ENCODE measurements at regions not wholly inside any gene's neighbourhood (a gene's known extent, or its start where the extent isn't known, plus 50 kb on each side); places are given as distances from the start of the nearest gene placed in this dataset.

DNA sequence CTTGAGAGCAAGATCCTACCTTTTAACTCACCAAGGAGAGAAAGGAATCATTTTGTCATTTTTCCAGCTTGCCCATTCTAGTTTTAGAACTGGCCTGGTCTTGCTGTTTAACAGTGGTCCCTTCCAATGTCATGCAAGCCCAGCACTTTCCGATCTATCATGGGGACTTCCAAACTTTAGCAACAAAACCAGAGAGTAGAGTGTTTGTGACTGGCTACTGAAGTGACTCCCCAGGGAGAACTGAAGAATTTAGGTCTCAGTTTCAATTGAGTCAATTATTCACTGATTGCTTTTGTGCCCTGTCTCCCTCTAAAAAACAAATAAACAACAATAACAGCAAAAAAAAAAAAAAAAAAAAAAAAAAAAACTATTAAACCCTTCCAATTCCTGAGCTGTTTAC, 108.3 kb downstream of the LHFPL1 start:
- TF ChIP-seq BHLHE40 (IDR thresholded peaks at IDR 0.05; ENCODE audit: low read depth, low read length) (no peak), MAFK (IDR thresholded peaks at IDR 0.05; ENCODE audit: low read depth, low read length) (no peak), MAZ (IDR thresholded peaks at IDR 0.05; ENCODE audit: borderline replicate concordance, low read depth, low read length) (no peak), FOS (IDR thresholded peaks at IDR 0.05; ENCODE audit: low read depth, low read length) (no peak), RFX5 (IDR thresholded peaks at IDR 0.05; ENCODE audit: low read depth, low read length) (no peak), POLR2A (IDR thresholded peaks at IDR 0.05; ENCODE audit: low read depth, low read length) (no peak), SMC3 (IDR thresholded peaks at IDR 0.05; ENCODE audit: low read depth, low read length) (no peak), RCOR1 (IDR thresholded peaks at IDR 0.05; ENCODE audit: insufficient replicate concordance, low read length) (no peak), CEBPB (IDR thresholded peaks at IDR 0.05; ENCODE audit: low read depth, low read length) (no peak), MXI1 (IDR thresholded peaks at IDR 0.05; ENCODE audit: borderline replicate concordance, low read depth, low read length) (no peak), NFE2L2 (IDR thresholded peaks at IDR 0.05; ENCODE audit: low read depth, low read length) (no peak), CHD1 (IDR thresholded peaks at IDR 0.05; ENCODE audit: low read depth, low read length) (no peak), RAD21 (IDR thresholded peaks at IDR 0.05; ENCODE audit: low read length) (no peak)
- TF ChIP-seq, protein P1, sequence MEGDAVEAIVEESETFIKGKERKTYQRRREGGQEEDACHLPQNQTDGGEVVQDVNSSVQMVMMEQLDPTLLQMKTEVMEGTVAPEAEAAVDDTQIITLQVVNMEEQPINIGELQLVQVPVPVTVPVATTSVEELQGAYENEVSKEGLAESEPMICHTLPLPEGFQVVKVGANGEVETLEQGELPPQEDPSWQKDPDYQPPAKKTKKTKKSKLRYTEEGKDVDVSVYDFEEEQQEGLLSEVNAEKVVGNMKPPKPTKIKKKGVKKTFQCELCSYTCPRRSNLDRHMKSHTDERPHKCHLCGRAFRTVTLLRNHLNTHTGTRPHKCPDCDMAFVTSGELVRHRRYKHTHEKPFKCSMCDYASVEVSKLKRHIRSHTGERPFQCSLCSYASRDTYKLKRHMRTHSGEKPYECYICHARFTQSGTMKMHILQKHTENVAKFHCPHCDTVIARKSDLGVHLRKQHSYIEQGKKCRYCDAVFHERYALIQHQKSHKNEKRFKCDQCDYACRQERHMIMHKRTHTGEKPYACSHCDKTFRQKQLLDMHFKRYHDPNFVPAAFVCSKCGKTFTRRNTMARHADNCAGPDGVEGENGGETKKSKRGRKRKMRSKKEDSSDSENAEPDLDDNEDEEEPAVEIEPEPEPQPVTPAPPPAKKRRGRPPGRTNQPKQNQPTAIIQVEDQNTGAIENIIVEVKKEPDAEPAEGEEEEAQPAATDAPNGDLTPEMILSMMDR (conservative IDR thresholded peaks at IDR 0.05; ENCODE audit: low read depth, low read length) = no peak
- TF ChIP-seq, protein P2, sequence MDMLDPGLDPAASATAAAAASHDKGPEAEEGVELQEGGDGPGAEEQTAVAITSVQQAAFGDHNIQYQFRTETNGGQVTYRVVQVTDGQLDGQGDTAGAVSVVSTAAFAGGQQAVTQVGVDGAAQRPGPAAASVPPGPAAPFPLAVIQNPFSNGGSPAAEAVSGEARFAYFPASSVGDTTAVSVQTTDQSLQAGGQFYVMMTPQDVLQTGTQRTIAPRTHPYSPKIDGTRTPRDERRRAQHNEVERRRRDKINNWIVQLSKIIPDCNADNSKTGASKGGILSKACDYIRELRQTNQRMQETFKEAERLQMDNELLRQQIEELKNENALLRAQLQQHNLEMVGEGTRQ (IDR thresholded peaks at IDR 0.05; ENCODE audit: low read depth, low read length) = no peak
- TF ChIP-seq, protein P3, sequence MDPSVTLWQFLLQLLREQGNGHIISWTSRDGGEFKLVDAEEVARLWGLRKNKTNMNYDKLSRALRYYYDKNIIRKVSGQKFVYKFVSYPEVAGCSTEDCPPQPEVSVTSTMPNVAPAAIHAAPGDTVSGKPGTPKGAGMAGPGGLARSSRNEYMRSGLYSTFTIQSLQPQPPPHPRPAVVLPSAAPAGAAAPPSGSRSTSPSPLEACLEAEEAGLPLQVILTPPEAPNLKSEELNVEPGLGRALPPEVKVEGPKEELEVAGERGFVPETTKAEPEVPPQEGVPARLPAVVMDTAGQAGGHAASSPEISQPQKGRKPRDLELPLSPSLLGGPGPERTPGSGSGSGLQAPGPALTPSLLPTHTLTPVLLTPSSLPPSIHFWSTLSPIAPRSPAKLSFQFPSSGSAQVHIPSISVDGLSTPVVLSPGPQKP (IDR thresholded peaks at IDR 0.05; ENCODE audit: borderline replicate concordance, low read depth, low read length) = no peak
- no peak overlapping the region for H2AK5ac ChIP-seq (ENCODE audit: low read depth, low read length)
- H3K23ac ChIP-seq (ENCODE audit: low read depth, low read length) = no peak overlapping the region
- no peaks in the 10 kb centered on the region for H3K36me3 ChIP-seq (ENCODE audit: control insufficient read depth, insufficient read depth, low read length)
- H3K27me3 ChIP-seq (ENCODE audit: control insufficient read depth, insufficient read depth, low read length) = peaks cover 2% of the 10 kb centered on the region; the same call in 1 of the 2 replicates
- no peak overlapping the region for H4K5ac ChIP-seq (ENCODE audit: low read depth, low read length)
- H3K4me2 ChIP-seq (ENCODE audit: low read depth, low read length) = no peak overlapping the region
- H4K91ac ChIP-seq (ENCODE audit: insufficient read depth, low read depth, low read length) = no peak overlapping the region
- no peak overlapping the region for H2AFZ ChIP-seq (replicated peaks; ENCODE audit: low read length, poor library complexity)
- no peak overlapping the region for H2BK20ac ChIP-seq (ENCODE audit: low read depth, low read length)
- ChIA-PET CTCF (no interaction called here), POLR2A (ENCODE audit: unreplicated experiment) (no interaction called here)
- H3K56ac ChIP-seq (ENCODE audit: extremely low read depth, insufficient read depth, low read length) = no peak overlapping the region
- no peak for ATAC-seq (ENCODE audit: low read depth)
- no peak overlapping the region for H3K27ac ChIP-seq (ENCODE audit: insufficient read depth, low read length)
- dilution Hi-C loops (cut with HindIII; ENCODE audit: low sequenced_read_pairs, unreplicated experiment) (no loop called here), in situ Hi-C loops (cut with MboI; ENCODE audit: low sequenced_read_pairs) (no loop called here), intact Hi-C loops (cut with micrococcal nuclease) (no loop called here)
- H3K14ac ChIP-seq (replicated peaks; ENCODE audit: low read depth, low read length) = no peak overlapping the region
- no peaks in the 10 kb centered on the region for H3K79me1 ChIP-seq (ENCODE audit: low read depth in 1 of 2, low read length in 2 of 2)
- no peak overlapping the region for H3K4me3 ChIP-seq (ENCODE audit: insufficient read depth, low read depth, low read length)
- H3K9me3 ChIP-seq (ENCODE audit: control insufficient read depth, insufficient read depth, low read length) = no peaks in the 10 kb centered on the region
- no peaks in the 10 kb centered on the region for H3K9me1 ChIP-seq (ENCODE audit: insufficient read depth, low read length)
- H2BK120ac ChIP-seq (ENCODE audit: low read depth, low read length) = no peak overlapping the region
- no peak overlapping the region for H2BK5ac ChIP-seq (ENCODE audit: low read depth, low read length, poor library complexity, severe bottlenecking)
- H3K4me1 ChIP-seq (ENCODE audit: control insufficient read depth, insufficient read depth, low read length) = no peaks in the 10 kb centered on the region
- H3K18ac ChIP-seq (ENCODE audit: low read depth, low read length) = no peak overlapping the region
- no peak overlapping the region for H4K8ac ChIP-seq (ENCODE audit: low read depth in 2 of 2, low read length in 2 of 2)
- no peaks in the 10 kb centered on the region for H4K20me1 ChIP-seq (ENCODE audit: insufficient read depth, low read length)
- H3K4ac ChIP-seq (ENCODE audit: low read depth, low read length) = no peak overlapping the region
- WGBS, 2 experiments (ENCODE audit: extremely low coverage in 2 of 2, insufficient read length in 1 of 2) = no CpG with 5 or more reads among the region's 1 CpG
- H2AK9ac ChIP-seq (replicated peaks; ENCODE audit: low read depth, low read length, poor library complexity) = no peak overlapping the region
- DNase-seq = no peak
- H3K9ac ChIP-seq (ENCODE audit: low read depth, low read length) = no peak overlapping the region
- no peak overlapping the region for H2BK15ac ChIP-seq (ENCODE audit: low read depth, low read length)
- BruUV-seq (replicated peaks) = no TSS peak
